GM06990 (cell line): ENCODE measurements at regions not wholly inside any gene's neighbourhood (a gene's known extent, or its start where the extent isn't known, plus 50 kb on each side); places are given as distances from the start of the nearest gene placed in this dataset.
"Not testable (repeated sequence)": the region's sequence is repeated elsewhere in the genome, so short reads cannot be mapped to it uniquely, and the experiment has no call there.

Experiments
- DNase-seq: peaks from one replicate; pipeline ENCODE4 v3.0.0-alpha.2; 2011; ENCODE audit not compliant: insufficient read length; ENCODE audit errors: extremely low read depth
- H3K27me3 ChIP-seq: replicated peaks from 2 replicates; pipeline ENCODE4 v1.6.0; 2011; ENCODE audit warnings: low read length; ENCODE audit not compliant: control insufficient read depth, insufficient read depth
- H3K36me3 ChIP-seq: 2 replicates; pipeline ENCODE4 v1.5.1; 2011; ENCODE audit warnings: low read length; ENCODE audit not compliant: control insufficient read depth, insufficient read depth
- H3K4me3 ChIP-seq: replicated peaks from 2 replicates; pipeline ENCODE4 v1.5.1; 2011; ENCODE audit warnings: low read depth, mild to moderate bottlenecking, control low read depth, low read length
- TF ChIP-seq, protein P1 (sequence below): IDR thresholded peaks from 2 replicates; pipeline ENCODE4 v1.5.1; 2011; ENCODE audit warnings: low read length, control low read depth, mild to moderate bottlenecking, inconsistent platforms; ENCODE audit not compliant: insufficient read depth, poor library complexity, severe bottlenecking

DNA sequence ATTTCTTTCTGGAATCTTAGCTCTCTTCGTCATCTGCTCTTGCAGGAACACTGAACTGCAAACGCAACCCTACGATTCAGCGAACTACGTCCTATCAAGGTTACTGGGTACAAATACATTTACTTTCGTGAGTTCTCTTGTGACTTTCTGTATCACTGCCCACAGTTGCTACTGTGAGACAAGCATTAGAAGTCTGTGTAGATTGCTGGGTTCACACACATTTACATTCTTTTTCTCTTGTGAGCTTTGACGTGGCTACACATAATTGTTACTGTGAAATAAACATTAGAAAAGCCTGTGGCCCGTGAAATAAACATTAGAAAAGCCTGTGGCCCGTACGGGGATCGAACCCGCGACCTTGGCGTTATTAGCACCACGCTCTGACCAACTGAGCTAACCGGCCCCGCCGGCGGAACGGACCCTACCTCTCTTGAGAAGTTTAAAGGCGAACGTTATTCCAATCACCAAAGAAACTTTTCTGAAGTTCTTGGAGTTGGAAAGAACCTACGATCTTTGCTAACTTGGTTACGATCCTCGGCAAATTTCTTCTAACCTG, 61.2 kb upstream of the ZNF322 start:
- not testable (repeated sequence) for H3K27me3 ChIP-seq, H3K4me3 ChIP-seq, H3K36me3 ChIP-seq, DNase-seq

DNA sequence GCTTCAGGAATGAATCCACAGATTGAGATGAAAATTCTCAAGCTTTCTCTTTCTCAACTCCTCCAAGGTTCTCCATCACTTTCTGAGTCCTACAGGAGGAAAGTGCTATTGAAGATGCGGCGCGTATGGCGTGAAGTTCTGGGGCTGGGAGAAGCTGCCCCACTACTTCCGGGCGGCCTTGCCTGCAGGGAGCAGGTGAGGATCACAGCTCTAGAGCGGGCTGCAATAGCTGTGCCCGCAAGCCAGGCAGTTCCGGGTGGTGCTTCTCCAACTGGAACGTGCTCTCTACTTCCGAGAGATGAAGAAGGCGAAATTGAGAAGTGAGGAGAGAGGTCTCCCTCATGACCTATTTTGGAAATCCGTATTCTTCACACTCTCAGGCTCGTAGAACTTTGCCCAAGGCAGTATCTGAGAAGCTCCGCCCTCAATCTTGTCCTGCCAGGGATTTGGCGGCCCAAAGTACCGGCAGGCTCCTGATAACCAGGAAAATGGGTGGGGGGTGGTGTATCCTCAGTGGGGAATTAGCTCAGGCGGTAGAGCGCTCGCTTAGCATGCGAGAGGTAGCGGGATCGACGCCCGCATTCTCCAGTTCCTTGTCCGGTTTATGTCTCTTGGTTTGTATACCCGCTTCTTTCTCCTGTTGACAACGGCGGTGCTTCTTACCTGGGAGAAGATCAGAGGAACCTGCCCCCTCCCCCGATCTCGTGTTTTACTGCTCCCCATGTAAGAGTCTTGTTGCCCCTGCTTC, 70.6 kb upstream of the ZNF322 start:
- H3K4me3 ChIP-seq, H3K36me3 ChIP-seq, DNase-seq, H3K27me3 ChIP-seq: not testable (repeated sequence)

DNA sequence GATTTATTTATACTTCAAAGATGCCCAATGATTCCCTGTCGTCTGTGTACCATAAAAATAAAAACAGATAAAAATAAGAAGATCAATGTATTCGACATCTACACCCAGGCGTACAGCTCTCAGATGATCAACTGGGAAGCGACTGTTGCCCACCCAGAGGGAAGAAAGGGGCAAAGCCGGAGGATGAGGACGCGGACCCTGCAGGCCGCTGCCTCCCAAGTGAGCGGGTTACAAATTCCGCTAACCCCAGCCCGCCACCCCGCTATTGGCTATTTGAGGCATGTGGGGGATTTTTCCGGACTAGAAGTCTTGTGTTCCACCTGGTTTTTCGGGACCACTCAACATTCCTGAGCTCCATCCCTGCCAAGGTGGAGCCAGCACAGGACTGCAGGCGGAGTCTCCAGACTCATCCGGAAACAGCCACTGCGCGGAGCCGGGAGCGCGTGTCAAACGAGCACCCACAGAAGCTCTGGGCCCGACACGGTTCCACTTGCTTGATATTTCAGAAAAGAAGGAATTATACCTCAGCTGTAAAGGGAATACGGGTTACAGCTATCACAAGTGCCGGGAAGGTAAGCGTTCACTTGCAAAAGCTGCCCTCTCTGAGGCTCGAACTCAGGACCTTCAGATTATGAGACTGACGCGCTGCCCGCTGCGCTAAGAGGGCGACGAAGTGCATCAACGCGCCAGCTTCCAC, 75.4 kb upstream of the ZNF322 start:
- DNase-seq, H3K4me3 ChIP-seq, H3K36me3 ChIP-seq, H3K27me3 ChIP-seq: not testable (repeated sequence)

DNA sequence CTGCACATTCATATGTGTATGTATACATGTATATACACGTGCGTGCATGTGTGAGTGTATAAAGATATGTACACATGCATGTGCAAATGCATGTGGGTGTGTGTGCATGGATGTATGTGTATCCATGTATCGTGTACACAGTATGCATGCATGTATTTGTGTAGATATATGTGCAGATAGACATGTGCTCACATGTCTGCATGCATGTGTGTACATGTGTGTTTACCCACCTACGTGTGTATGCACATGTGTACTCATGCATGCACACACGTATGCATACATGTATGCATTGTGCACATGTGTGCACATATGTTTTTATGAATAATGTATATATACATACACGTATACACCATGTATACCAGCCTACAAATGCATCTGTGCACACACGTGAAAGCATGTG, 80.3 kb upstream of the ZNF322 start:
- H3K36me3 ChIP-seq, result no peaks in the 10 kb centered on the region
- DNase-seq, result no peak
- TF ChIP-seq, protein P1, sequence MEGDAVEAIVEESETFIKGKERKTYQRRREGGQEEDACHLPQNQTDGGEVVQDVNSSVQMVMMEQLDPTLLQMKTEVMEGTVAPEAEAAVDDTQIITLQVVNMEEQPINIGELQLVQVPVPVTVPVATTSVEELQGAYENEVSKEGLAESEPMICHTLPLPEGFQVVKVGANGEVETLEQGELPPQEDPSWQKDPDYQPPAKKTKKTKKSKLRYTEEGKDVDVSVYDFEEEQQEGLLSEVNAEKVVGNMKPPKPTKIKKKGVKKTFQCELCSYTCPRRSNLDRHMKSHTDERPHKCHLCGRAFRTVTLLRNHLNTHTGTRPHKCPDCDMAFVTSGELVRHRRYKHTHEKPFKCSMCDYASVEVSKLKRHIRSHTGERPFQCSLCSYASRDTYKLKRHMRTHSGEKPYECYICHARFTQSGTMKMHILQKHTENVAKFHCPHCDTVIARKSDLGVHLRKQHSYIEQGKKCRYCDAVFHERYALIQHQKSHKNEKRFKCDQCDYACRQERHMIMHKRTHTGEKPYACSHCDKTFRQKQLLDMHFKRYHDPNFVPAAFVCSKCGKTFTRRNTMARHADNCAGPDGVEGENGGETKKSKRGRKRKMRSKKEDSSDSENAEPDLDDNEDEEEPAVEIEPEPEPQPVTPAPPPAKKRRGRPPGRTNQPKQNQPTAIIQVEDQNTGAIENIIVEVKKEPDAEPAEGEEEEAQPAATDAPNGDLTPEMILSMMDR, result no peak
- H3K27me3 ChIP-seq, result no peaks in the 10 kb centered on the region
- H3K4me3 ChIP-seq, result no peak overlapping the region

DNA sequence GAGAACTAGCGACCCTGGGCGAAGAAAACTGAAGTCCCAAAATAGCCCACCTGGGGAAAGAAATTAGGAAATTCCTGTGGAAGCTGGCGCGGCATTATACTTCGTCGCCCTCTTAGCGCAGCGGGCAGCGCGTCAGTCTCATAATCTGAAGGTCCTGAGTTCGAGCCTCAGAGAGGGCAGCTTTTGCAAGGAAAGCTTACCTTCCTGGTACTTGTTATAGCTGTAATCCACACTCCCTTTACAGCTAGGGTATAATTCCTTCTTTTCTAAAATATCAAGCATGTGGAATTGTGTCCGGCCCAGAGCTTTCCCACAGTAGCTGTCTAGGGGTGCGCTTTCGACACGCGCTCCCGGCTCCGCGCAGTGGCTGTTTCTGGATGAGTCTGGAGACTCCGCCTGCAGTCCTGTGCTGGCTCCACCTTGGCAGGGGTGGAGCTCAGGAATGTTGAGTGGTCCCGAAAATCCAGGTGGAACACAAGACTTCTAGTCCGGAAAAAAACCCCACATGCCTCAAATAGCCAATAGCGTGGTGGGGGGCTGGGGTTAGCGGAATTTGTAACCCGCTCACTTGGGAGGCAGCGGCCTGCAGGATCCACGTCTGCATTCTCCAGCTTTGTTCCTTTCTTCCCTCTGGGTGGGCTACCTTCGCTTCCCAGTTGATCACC, 83.7 kb upstream of the ZNF322 start:
- TF ChIP-seq, protein P1, result no peak
- H3K27me3 ChIP-seq, result no peaks in the 10 kb centered on the region
- no peak for DNase-seq
- H3K4me3 ChIP-seq, result no peak overlapping the region
- H3K36me3 ChIP-seq, result no peaks in the 10 kb centered on the region

DNA sequence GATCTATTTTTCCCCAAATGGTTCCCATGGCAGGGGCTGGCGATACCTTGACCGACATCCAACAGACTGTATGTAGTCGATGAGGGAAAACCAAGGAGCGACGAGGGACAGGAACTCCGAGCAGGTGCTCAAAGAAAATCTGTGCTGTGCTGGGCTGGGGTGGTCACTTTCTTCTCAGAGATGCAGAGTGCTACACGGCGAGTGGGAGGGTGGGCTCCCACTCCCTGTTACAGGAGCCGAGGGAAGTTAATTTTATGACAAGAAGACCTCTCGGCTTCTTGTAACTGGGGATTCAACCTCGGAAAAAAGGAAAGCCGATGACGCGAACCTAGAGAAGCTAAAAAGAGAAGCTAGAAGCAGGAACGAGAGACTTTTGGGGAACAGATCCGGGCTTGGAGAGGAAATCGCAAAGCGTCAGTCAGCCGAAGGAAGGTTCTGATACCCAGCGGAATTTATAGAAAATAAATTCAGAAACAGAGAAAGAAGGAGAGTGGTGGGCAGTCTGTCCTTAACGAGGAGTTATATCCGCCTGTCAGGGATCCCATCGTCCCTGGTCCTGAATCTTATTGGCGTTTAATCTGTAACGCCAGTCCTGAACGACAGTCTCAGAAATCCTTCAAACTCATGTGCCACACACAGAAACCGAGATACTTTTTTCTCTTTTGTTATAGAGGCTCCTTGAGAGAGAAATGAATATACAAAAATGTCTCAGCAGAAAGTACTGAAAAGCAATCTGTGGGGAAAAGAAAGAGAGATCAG, 84.6 kb upstream of the ZNF322 start:
- TF ChIP-seq, protein P1, result no peak
- Histone ChIP-seq H3K27me3 (no peaks in the 10 kb centered on the region), H3K4me3 (no peak overlapping the region), H3K36me3 (no peaks in the 10 kb centered on the region)
- no peak for DNase-seq

DNA sequence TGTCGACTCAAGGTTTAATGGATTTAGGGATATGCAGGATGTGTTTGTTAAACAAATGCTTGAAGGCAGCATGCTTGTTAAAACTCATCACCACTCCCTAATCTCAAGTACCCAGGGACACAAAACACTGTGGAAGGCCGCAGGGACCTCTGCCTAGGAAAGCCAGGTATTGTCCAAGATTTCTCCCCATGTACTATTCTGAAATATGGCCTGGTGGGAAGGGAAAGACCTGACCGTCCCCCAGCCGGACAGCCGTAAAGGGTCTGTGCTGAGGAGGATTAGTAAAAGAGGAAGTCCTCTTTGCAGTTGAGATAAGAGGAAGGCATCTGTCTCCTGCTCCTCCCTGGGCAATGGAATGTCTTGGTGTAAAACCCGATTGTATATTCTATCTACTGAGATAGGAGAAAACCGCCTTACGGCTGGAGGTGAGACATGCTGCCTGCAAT, 85.3 kb upstream of the ZNF322 start:
- not testable (repeated sequence) for H3K4me3 ChIP-seq, H3K27me3 ChIP-seq, DNase-seq, H3K36me3 ChIP-seq

DNA sequence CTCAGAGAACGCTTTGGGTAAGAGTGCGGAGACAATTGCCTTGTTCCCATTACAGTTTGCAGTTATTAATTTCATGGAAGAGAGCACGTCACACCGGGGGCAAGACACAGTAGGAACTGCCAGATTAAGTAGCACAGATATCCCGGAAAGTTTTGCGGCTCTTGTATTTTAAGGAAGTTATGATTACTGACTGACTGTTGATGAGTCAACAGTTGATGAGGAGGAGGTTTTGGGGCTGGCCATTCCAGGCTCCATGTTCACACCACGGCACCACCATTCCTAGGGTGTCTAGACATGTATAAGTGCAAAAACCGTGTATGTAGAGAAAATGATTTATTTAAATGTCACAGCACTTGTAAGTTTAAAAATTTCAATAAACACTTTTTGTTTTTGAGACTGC, 86.4 kb upstream of the ZNF322 start:
- DNase-seq, H3K27me3 ChIP-seq, H3K36me3 ChIP-seq, H3K4me3 ChIP-seq: not testable (repeated sequence)

DNA sequence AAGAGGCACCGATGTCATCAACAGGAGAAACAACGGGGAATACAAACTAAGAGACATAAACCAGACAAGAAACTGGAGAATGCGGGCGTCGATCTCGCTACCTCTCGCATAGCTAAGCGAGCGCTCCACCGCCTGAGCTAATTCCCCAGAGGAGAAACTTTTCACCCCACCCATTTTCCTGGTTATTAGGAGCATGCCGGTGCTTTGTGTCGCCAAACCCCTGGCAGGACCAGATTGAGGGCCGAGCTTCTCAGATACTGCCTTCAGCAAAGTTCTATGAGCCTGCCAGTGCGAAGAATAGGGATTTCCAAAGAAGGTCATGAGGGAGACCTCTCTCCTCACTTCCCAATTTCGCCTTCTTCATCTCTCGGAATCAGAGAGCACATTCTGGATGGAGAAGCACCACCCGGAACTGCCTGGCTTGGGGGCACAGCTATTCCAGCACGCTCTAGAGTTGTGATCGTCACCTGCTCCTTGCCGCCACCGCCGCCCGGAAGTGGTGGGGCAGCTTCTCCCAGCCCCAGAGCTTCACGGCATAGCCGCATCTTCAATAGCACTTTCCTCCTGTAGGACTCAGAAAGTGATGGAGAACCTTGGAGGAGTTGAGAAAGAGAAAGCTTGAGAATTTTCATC, 89.7 kb upstream of the ZNF322 start:
- H3K27me3 ChIP-seq, H3K4me3 ChIP-seq, H3K36me3 ChIP-seq, DNase-seq: not testable (repeated sequence)

DNA sequence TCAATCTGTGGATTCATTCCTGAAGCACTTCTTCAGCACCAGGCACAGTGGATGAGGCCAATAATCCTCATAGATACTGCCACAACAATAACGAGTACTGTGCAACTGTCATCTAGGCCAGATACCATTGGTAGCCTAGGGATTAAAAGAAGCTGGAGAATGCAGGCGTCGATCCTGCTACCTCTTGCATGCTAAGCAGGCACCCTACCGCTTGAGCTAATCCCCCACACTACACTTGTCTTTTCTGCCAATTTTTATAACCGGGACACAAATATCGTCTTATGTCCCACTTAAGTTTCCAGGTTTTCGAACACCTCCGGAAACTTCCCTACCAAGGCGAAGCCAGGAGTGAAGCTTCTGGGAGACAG, 90.2 kb upstream of the ZNF322 start:
- not testable (repeated sequence) for DNase-seq, H3K36me3 ChIP-seq

More for the DNA sequence above, 90.2 kb upstream of the ZNF322 start:
- not testable (repeated sequence) for H3K4me3 ChIP-seq, H3K27me3 ChIP-seq
